HCT116 (cell line): ENCODE measurements at regions not wholly inside any gene's neighbourhood (a gene's known extent, or its start where the extent isn't known, plus 50 kb on each side); places are given as distances from the start of the nearest gene placed in this dataset.

Source experiments
- ATAC-seq: fragments of 200-7000 bp; cut with Tn5 transposase; 2 replicates; pipeline ENCODE4 v1.9.1; 2020; ENCODE audit warnings: mild to moderate bottlenecking, moderate library complexity
- BruUV-seq: library from RNA; stranded (reverse); fragments of 400-500 nt; replicated peaks from 2 replicates; lab custom pipeline; 2021; lab: Mats Ljungman, UMichigan
- CTCF ChIA-PET: fragments of 300-600 bp; sonication (Branson Sonifier 250); formaldehyde crosslinking; loops from one replicate; lab custom pipeline; 2021; ENCODE audit warnings: antibody characterized with exemption; lab: Charles Lee
- POLR2A ChIA-PET: fragments of 300-600, 350-600 bp; sonication (Branson Sonifier 250); formaldehyde crosslinking; loops from one replicate; lab custom pipeline; 2021; ENCODE audit warnings: antibody characterized with exemption; lab: Charles Lee
- RAD21 ChIA-PET, 2 experiments: fragments of 300-600 bp; sonication (Branson Sonifier 250); formaldehyde crosslinking; loops; one replicate each; lab custom pipeline; 2023; ENCODE audit warnings: low total read pairs in 2 of 2; ENCODE audit not compliant: uncharacterized antibody in 2 of 2, unreplicated experiment in 2 of 2, low non-redundant PET in 1 of 2; lab: Charles Lee
- DNase-seq: peaks from one replicate; pipeline ENCODE4 v3.0.0-alpha.2; 2010; ENCODE audit warnings: low read depth, low spot score
- H2AFZ ChIP-seq: fragments of 200-600 bp; shearing (Covaris generic), sonication (generic); 2 replicates; pipeline ENCODE4 v1.6.1; 2017; ENCODE audit warnings: low read depth, mixed run types, mixed read lengths, antibody characterized with exemption, low read length; ENCODE audit not compliant: poor library complexity, severe bottlenecking
- H3K27ac ChIP-seq: 2 replicates; pipeline ENCODE4 v1.5.1; 2012; ENCODE audit warnings: low read depth, low read length
- H3K27me3 ChIP-seq: fragments of 200-600 bp; sonication (generic); 2 replicates; pipeline ENCODE4 v1.6.1; 2016; ENCODE audit warnings: mixed run types, low read length, mixed read lengths; ENCODE audit not compliant: insufficient read depth
- H3K36me3 ChIP-seq, 2 experiments: fragments of 200-500 bp in 1 of 2; fragments of 200-600 bp in 1 of 2; sonication (Bioruptor generic) in 1 of 2; sonication (generic) in 1 of 2; 2 replicates each; pipeline versions ENCODE4 v1.5.1 to v1.6.1; 2014 to 2016; ENCODE audit warnings: low read length in 2 of 2, inconsistent platforms in 1 of 2, mixed read lengths in 1 of 2, mixed run types in 1 of 2; ENCODE audit not compliant: insufficient read depth in 2 of 2, control insufficient read depth in 1 of 2
- H3K4me1 ChIP-seq, 2 experiments: fragments of 200-600 bp in 1 of 2; sonication (generic) in 1 of 2; 2 replicates each; pipeline versions ENCODE4 v1.5.1 to v1.6.1; 2012 to 2017; ENCODE audit warnings: low read length in 2 of 2, inconsistent platforms in 1 of 2, mild to moderate bottlenecking in 1 of 2, mixed read lengths in 1 of 2, mixed run types in 1 of 2, moderate library complexity in 1 of 2; ENCODE audit not compliant: insufficient read depth in 2 of 2, control insufficient read depth in 1 of 2
- H3K4me2 ChIP-seq: fragments of 200-600 bp; sonication (generic); 2 replicates; pipeline ENCODE4 v1.6.1; 2017; ENCODE audit warnings: mixed run types, low read length, mixed read lengths
- H3K4me3 ChIP-seq, 2 experiments: fragments of 200-600 bp in 1 of 2; sonication (generic) in 1 of 2; replicated peaks in 1 of 2; 2 replicates each; pipeline ENCODE4 v1.5.1; 2011 to 2016; ENCODE audit warnings: low read length in 2 of 2, control low read depth in 1 of 2, low read depth in 1 of 2, mild to moderate bottlenecking in 1 of 2, mixed read lengths in 1 of 2, mixed run types in 1 of 2
- H3K79me2 ChIP-seq: fragments of 200-600 bp; sonication (generic); 2 replicates; pipeline ENCODE4 v1.6.1; 2017; ENCODE audit warnings: mild to moderate bottlenecking, mixed run types, low read length, moderate library complexity, mixed read lengths; ENCODE audit not compliant: insufficient read depth
- H3K9ac ChIP-seq: fragments of 200-600 bp; sonication (generic); 2 replicates; pipeline ENCODE4 v1.6.1; 2016; ENCODE audit warnings: low read length, mixed read lengths
- H3K9me2 ChIP-seq: fragments of 200-600 bp; sonication (generic), shearing (Covaris generic); 2 replicates; pipeline ENCODE4 v1.6.1; 2017; ENCODE audit warnings: mixed run types, mild to moderate bottlenecking, moderate library complexity; ENCODE audit not compliant: insufficient read depth
- H3K9me3 ChIP-seq, 2 experiments: fragments of 200-500 bp in 1 of 2; fragments of 200-600 bp in 1 of 2; sonication (Bioruptor generic) in 1 of 2; sonication (generic) in 1 of 2; 2 replicates each; pipeline ENCODE4 v1.6.1; 2014 to 2017; ENCODE audit warnings: low read length in 2 of 2, mixed read lengths in 2 of 2, inconsistent platforms in 1 of 2, low read depth in 1 of 2, mild to moderate bottlenecking in 1 of 2, mixed run types in 1 of 2, moderate library complexity in 1 of 2; ENCODE audit not compliant: control insufficient read depth in 1 of 2, insufficient read depth in 1 of 2
- H4K20me1 ChIP-seq: fragments of 200-600 bp; sonication (generic), shearing (Covaris generic); 2 replicates; pipeline ENCODE4 v1.6.1; 2017; ENCODE audit warnings: mixed run types, mild to moderate bottlenecking, moderate library complexity; ENCODE audit not compliant: insufficient read depth
- CTCF ChIP-seq, 3 experiments: fragments of 200-600 bp in 1 of 3; sonication (generic) in 1 of 3; IDR thresholded peaks in 2 of 3; conservative IDR thresholded peaks in 1 of 3; 2 replicates each; pipeline ENCODE4 v1.5.1; 2012 to 2017; ENCODE audit warnings: low read depth in 2 of 3, low read length in 2 of 3, antibody characterized with exemption in 1 of 3, borderline replicate concordance in 1 of 3, control low read depth in 1 of 3, mild to moderate bottlenecking in 1 of 3, mixed read lengths in 1 of 3, mixed run types in 1 of 3, moderate library complexity in 1 of 3; ENCODE audit not compliant: insufficient read depth in 1 of 3
- EZH2 ChIP-seq: fragments of 200-600 bp; sonication (generic); IDR thresholded peaks from 2 replicates; pipeline ENCODE4 v1.6.1; 2017; ENCODE audit warnings: antibody characterized with exemption, mixed run types
- JUND ChIP-seq: IDR thresholded peaks from 2 replicates; pipeline ENCODE4 v1.6.1; 2012
- POLR2A ChIP-seq: IDR thresholded peaks from 2 replicates; pipeline ENCODE4 v1.7.0; 2011; ENCODE audit warnings: borderline replicate concordance; ENCODE audit not compliant: insufficient read depth, insufficient read length; ENCODE audit errors: extremely low read depth
- RAD21 ChIP-seq: IDR thresholded peaks from 2 replicates; pipeline ENCODE4 v1.6.1; 2012; ENCODE audit warnings: low read depth, mild to moderate bottlenecking
- SP1 ChIP-seq: IDR thresholded peaks from 2 replicates; pipeline ENCODE4 v1.6.1; 2012; ENCODE audit warnings: low read depth
- TCF7L2 ChIP-seq: IDR thresholded peaks from 2 replicates; pipeline ENCODE4 v1.7.0; 2011; ENCODE audit warnings: borderline replicate concordance, inconsistent platforms; ENCODE audit not compliant: insufficient read depth, insufficient read length; ENCODE audit errors: extremely low read depth
- YY1 ChIP-seq: IDR thresholded peaks from 2 replicates; pipeline ENCODE4 v1.6.1; 2011; ENCODE audit warnings: low read length, low read depth, moderate library complexity, mild to moderate bottlenecking; ENCODE audit not compliant: insufficient replicate concordance; ENCODE audit errors: extremely low read depth
- ZBTB33 ChIP-seq: IDR thresholded peaks from 2 replicates; pipeline ENCODE4 v1.6.1; 2011; ENCODE audit warnings: mild to moderate bottlenecking, low read length, moderate library complexity; ENCODE audit not compliant: insufficient replicate concordance; ENCODE audit errors: extremely low read depth
- ZFX ChIP-seq: fragments of 450-650 bp; IDR thresholded peaks from 2 replicates; pipeline ENCODE4 v1.6.1; 2017
- intact Hi-C: fragments of 100-400 bp; cut with micrococcal nuclease; formaldehyde crosslinking; loops from 2 replicates; pipeline ENCODE4 v1.10.0; 2022
- TF ChIP-seq, protein P1 (sequence below): IDR thresholded peaks from 2 replicates; pipeline ENCODE4 v1.6.1; 2012
- TF ChIP-seq, protein P2 (sequence below): IDR thresholded peaks from 2 replicates; pipeline ENCODE4 v1.6.1; 2012

- no TSS peak for BruUV-seq
- H3K36me3 ChIP-seq, result no peaks in the 10 kb centered on the region
- TF ChIP-seq RAD21 (peak; percentile 44), CTCF (IDR thresholded peaks at IDR 0.05 in 2 of 3, conservative IDR thresholded peaks at IDR 0.05 in 1 of 3; ENCODE audit: borderline replicate concordance in 1 of 3, insufficient read depth in 1 of 3, low read depth in 2 of 3, low read length in 2 of 3) (peak; percentile 3 to 40 (median 30); a peak in 4 of 6 replicates), SP1 (no peak)
- TF ChIP-seq, protein P1, sequence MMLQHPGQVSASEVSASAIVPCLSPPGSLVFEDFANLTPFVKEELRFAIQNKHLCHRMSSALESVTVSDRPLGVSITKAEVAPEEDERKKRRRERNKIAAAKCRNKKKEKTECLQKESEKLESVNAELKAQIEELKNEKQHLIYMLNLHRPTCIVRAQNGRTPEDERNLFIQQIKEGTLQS, result no peak
- no peak overlapping the region for H3K4me3 ChIP-seq
- no peaks in the 10 kb centered on the region for H4K20me1 ChIP-seq
- no peaks in the 10 kb centered on the region for H3K4me1 ChIP-seq
- RAD21 ChIA-PET, result no interaction called here
- intact Hi-C loops, result no loop called here
- no peak overlapping the region for H3K4me2 ChIP-seq
- H2AFZ ChIP-seq, result peak overlapping the region; percentile 85
- CTCF ChIA-PET, result no interaction called here
- no peaks in the 10 kb centered on the region for H3K9me2 ChIP-seq
- H3K9me3 ChIP-seq, result no peaks in the 10 kb centered on the region
- no peaks in the 10 kb centered on the region for H3K27me3 ChIP-seq
- DNase-seq (no peak), ATAC-seq (peak; percentile 71; the same call in 1 of the 2 replicates)
- no peak overlapping the region for H3K27ac ChIP-seq
- POLR2A ChIA-PET, result no interaction called here
- no peak overlapping the region for H3K9ac ChIP-seq
- H3K79me2 ChIP-seq, result no peaks in the 10 kb centered on the region
These were observed 1359.8 kb downstream of the ZPLD1 start for GRCh38 chr3:103794656-103795055.

DNA sequence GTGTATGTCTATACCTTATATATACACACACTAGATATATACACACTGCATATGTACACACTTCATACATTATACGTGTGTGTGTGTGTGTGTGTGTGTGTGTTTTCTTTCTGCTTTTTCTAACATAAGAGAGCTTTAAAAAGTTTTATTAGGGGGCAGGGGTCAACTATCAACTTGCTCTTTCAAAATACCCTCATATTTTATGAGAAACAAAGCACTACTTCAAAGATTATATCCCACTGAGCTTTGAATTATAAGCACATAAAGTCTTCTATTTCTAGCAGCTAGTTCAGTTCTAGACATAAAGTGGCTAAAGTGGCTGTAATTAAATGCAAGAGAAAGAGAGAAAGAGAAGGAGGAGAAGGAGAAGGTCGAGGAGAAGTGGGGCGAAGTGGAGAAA, 1361.3 kb downstream of the ZPLD1 start:
- intact Hi-C loops, result no loop called here
- TF ChIP-seq, protein P2, sequence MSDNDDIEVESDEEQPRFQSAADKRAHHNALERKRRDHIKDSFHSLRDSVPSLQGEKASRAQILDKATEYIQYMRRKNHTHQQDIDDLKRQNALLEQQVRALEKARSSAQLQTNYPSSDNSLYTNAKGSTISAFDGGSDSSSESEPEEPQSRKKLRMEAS, result no peak
- TF ChIP-seq YY1, result no peak
- no peak for TF ChIP-seq SP1
- no peak for TF ChIP-seq EZH2
- TF ChIP-seq POLR2A, result no peak
- TF ChIP-seq, protein P1, result no peak
- TF ChIP-seq ZFX, result no peak
- no peak for TF ChIP-seq CTCF (IDR thresholded peaks at IDR 0.05 in 2 of 3, conservative IDR thresholded peaks at IDR 0.05 in 1 of 3; ENCODE audit: borderline replicate concordance in 1 of 3, insufficient read depth in 1 of 3, low read depth in 2 of 3, low read length in 2 of 3)
- TF ChIP-seq TCF7L2, result no peak
- TF ChIP-seq ZBTB33, result no peak
- TF ChIP-seq RAD21, result no peak
- no peak for TF ChIP-seq JUND

More for the DNA sequence above, 1361.3 kb downstream of the ZPLD1 start:
- no peaks in the 10 kb centered on the region for H4K20me1 ChIP-seq
- ChIA-PET CTCF (no interaction called here), POLR2A (no interaction called here), RAD21 (no interaction called here)
- H3K9me3 ChIP-seq, result no peaks in the 10 kb centered on the region
- no peaks in the 10 kb centered on the region for H3K27me3 ChIP-seq
- no peak overlapping the region for H3K4me3 ChIP-seq
- H2AFZ ChIP-seq, result no peak overlapping the region
- ATAC-seq (no peak), DNase-seq (no peak)
- H3K9me2 ChIP-seq, result 0 out of 2 replicates have a peak, but pooled peaks cover 6% of the 10 kb centered on the region
- no peaks in the 10 kb centered on the region for H3K79me2 ChIP-seq
- no TSS peak for BruUV-seq
- H3K9ac ChIP-seq, result no peak overlapping the region
- no peak overlapping the region for H3K4me2 ChIP-seq
- no peaks in the 10 kb centered on the region for H3K4me1 ChIP-seq
- H3K36me3 ChIP-seq, result no peaks in the 10 kb centered on the region
- H3K27ac ChIP-seq, result no peak overlapping the region
